Memory B cell (primary cell): ENCODE measurements at regions not wholly inside any gene's neighbourhood (a gene's known extent, or its start where the extent isn't known, plus 50 kb on each side); places are given as distances from the start of the nearest gene placed in this dataset.

Experiments
- ATAC-seq: fragments of 150-1000 bp; cut with Tn5 transposase; 2 replicates; pipeline ENCODE4 v1.10.0; 2021; ENCODE audit warnings: low read depth, mild to moderate bottlenecking, moderate library complexity
- DNase-seq, 2 donors: peaks; one replicate each; pipeline ENCODE4 v3.0.0; 2022; ENCODE audit warnings: low spot score in 2 of 2
- H3K27ac Mint-ChIP-seq: one replicate; pipeline ENCODE4 v1.8.0; 2022; ENCODE audit warnings: mild to moderate bottlenecking, moderate library complexity, mixed read lengths
- H3K27me3 Mint-ChIP-seq: one replicate; pipeline ENCODE4 v1.8.0; 2022; ENCODE audit warnings: mixed read lengths
- H3K36me3 Mint-ChIP-seq: one replicate; pipeline ENCODE4 v1.8.0; 2022; ENCODE audit warnings: mild to moderate bottlenecking, mixed read lengths
- H3K4me1 Mint-ChIP-seq: one replicate; pipeline ENCODE4 v1.8.0; 2022; ENCODE audit warnings: mixed read lengths
- H3K4me3 Mint-ChIP-seq: one replicate; pipeline ENCODE4 v1.8.0; 2022; ENCODE audit warnings: mild to moderate bottlenecking, moderate library complexity, mixed read lengths
- H3K9me3 Mint-ChIP-seq: one replicate; pipeline ENCODE4 v1.8.0; 2022; ENCODE audit warnings: mixed read lengths

DNA sequence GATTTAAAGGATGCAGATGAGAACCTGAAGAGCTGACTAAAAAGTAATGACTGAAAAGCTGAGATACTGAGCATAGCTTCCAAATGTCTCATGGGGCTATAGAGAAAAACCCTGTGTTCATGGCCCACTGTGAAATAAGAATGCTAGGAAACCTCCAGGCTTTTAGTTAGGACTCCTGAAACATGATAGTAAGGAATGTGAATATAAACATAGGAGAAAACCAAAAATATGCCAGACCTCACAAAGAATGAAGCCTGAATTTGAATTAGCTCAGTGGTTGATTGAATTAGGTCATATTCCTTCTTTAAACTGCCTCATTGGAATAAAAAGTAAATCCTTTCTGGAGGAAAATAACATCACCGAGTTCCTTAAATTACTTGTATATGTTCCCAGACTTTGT, 194.5 kb upstream of the NXPH2 start:
- H3K9me3 Mint-ChIP-seq = peaks cover 3% of the 10 kb centered on the region
- no peaks in the 10 kb centered on the region for H3K36me3 Mint-ChIP-seq
- DNase-seq = no peak
- H3K4me3 Mint-ChIP-seq = no peak overlapping the region
- no peaks in the 10 kb centered on the region for H3K27me3 Mint-ChIP-seq
- ATAC-seq = no peak
- H3K27ac Mint-ChIP-seq = no peak overlapping the region
- no peaks in the 10 kb centered on the region for H3K4me1 Mint-ChIP-seq

- Mint-ChIP-seq H3K9me3 (peaks cover 3% of the 10 kb centered on the region), H3K27me3 (no peaks in the 10 kb centered on the region), H3K36me3 (no peaks in the 10 kb centered on the region), H3K27ac (no peak overlapping the region), H3K4me1 (no peaks in the 10 kb centered on the region), H3K4me3 (no peak overlapping the region)
- ATAC-seq = no peak
- no peak for DNase-seq
Observed at GRCh38 chr2:138964418-138964817, 184.2 kb upstream of the NXPH2 start.

DNA sequence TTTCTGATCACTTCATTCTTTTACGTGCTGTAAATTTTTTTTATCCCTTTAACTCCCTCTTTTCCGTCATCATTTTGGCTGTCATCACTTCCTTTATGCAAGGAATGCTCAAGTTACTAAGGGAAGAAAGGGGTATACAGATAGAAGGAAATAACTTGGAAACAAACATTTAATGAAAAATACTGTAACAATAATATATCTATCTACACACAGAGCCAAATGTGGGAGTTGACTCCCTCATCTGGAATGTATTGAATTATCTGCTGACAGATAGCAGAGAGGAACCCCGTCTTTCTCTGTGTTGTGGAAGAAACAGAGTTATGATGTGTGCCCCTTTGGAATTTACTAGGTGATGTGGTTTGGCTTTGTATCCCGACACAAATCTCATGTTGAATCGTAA, 182.5 kb upstream of the NXPH2 start:
- no peaks in the 10 kb centered on the region for H3K36me3 Mint-ChIP-seq
- DNase-seq (no peak), ATAC-seq (no peak)
- H3K27me3 Mint-ChIP-seq = no peaks in the 10 kb centered on the region
- H3K4me3 Mint-ChIP-seq = no peak overlapping the region
- H3K9me3 Mint-ChIP-seq = peaks cover 6% of the 10 kb centered on the region
- no peak overlapping the region for H3K27ac Mint-ChIP-seq
- no peaks in the 10 kb centered on the region for H3K4me1 Mint-ChIP-seq

GRCh38 chr2:138960191-138960590, 180.0 kb upstream of the NXPH2 start:
- Mint-ChIP-seq H3K4me3 (no peak overlapping the region), H3K9me3 (peaks cover 5% of the 10 kb centered on the region), H3K27me3 (no peaks in the 10 kb centered on the region), H3K36me3 (no peaks in the 10 kb centered on the region), H3K4me1 (no peaks in the 10 kb centered on the region), H3K27ac (no peak overlapping the region)
- DNase-seq (no peak), ATAC-seq (no peak)

GRCh38 chr2:138959031-138959430, 178.8 kb upstream of the NXPH2 start:
- ATAC-seq (no peak), DNase-seq (no peak)
- Mint-ChIP-seq H3K4me3 (no peak overlapping the region), H3K27me3 (no peaks in the 10 kb centered on the region), H3K9me3 (peaks cover 5% of the 10 kb centered on the region), H3K27ac (no peak overlapping the region), H3K4me1 (no peaks in the 10 kb centered on the region), H3K36me3 (no peaks in the 10 kb centered on the region)

DNA sequence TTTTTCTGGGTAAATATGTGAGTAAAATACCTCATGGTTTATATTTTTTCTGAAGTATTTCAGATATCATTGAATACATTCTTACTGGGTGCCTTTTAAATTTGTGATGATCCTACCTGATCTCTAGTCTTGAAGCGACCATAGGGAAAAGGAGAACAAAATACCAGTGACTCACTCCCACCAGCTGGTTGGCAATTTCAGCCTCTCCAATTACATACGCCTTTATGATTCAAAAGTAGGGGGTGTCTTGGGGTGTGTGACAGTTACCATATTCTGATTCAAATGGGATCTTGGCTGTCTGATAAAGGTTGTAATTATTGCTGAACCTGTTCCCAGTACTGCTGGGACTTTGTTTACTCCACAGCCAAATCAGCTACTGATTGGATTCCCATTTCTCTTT, 175.9 kb upstream of the NXPH2 start:
- DNase-seq (no peak), ATAC-seq (no peak)
- Mint-ChIP-seq H3K4me1 (no peaks in the 10 kb centered on the region), H3K36me3 (no peaks in the 10 kb centered on the region), H3K9me3 (peaks cover 8% of the 10 kb centered on the region), H3K4me3 (no peak overlapping the region), H3K27me3 (no peaks in the 10 kb centered on the region), H3K27ac (no peak overlapping the region)

DNA sequence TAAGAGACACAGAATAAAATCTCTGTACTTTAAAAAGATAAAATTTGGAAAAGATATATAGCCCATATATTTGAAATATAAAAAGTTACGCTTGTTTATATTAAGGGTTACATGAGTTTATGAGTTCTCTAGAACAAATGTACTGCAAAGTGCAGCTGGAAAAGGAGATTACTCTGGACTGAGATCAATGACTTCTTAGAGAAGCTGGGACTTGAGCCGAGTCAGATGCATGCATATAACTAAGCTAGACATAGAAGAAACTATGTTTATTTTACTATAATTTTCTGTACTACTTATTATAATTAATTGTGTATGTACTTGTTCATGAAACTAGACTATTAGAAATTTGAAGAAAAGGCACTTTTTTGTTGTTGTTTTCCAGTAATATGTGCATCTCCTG, 170.3 kb upstream of the NXPH2 start:
- DNase-seq = no peak
- H3K4me1 Mint-ChIP-seq = no peaks in the 10 kb centered on the region
- peaks cover 5% of the 10 kb centered on the region for H3K9me3 Mint-ChIP-seq
- ATAC-seq = no peak
- H3K4me3 Mint-ChIP-seq = no peak overlapping the region
- no peaks in the 10 kb centered on the region for H3K27me3 Mint-ChIP-seq
- no peaks in the 10 kb centered on the region for H3K36me3 Mint-ChIP-seq
- H3K27ac Mint-ChIP-seq = no peak overlapping the region

GRCh38 chr2:138949517-138949916, 169.3 kb upstream of the NXPH2 start:
- H3K4me1 Mint-ChIP-seq = no peaks in the 10 kb centered on the region

DNA sequence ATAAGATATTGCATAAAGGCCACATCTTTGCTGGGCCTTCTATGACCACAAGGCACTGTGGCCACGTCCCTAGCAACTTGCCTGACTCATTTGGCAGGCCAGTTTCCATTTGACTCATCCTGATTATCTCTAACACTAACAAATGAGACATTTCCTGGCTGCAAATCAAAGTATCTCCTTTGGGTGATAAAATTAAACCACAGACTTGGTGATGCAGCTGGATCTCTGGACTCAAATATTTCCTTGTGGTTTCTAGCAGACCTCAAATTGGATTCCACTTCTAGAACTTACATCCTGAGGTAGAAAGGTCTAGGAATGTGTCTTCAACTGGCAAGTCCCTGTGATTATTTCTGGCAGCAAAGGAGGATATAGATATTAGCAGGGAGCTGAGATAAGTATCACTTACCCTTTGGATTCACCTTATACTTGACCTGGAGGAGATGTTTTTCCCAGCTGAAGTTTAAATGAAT, 167.9 kb upstream of the NXPH2 start:
- no peak overlapping the region for H3K27ac Mint-ChIP-seq
- DNase-seq = no peak
- H3K27me3 Mint-ChIP-seq = no peaks in the 10 kb centered on the region
- no peaks in the 10 kb centered on the region for H3K36me3 Mint-ChIP-seq
- no peaks in the 10 kb centered on the region for H3K4me1 Mint-ChIP-seq
- no peak for ATAC-seq
- H3K9me3 Mint-ChIP-seq = peaks cover 7% of the 10 kb centered on the region
- no peak overlapping the region for H3K4me3 Mint-ChIP-seq

More at GRCh38 chr2:138949517-138949916, 169.3 kb upstream of the NXPH2 start:
- Mint-ChIP-seq H3K27me3 (no peaks in the 10 kb centered on the region), H3K4me3 (no peak overlapping the region), H3K36me3 (no peaks in the 10 kb centered on the region), H3K27ac (no peak overlapping the region), H3K9me3 (peaks cover 6% of the 10 kb centered on the region)
- ATAC-seq = no peak
- DNase-seq = no peak

GRCh38 chr2:138943470-138943869, 163.3 kb upstream of the NXPH2 start:
- DNase-seq (no peak), ATAC-seq (no peak)
- H3K27ac Mint-ChIP-seq = no peak overlapping the region
- no peaks in the 10 kb centered on the region for H3K36me3 Mint-ChIP-seq
- H3K9me3 Mint-ChIP-seq = peaks cover 7% of the 10 kb centered on the region
- no peak overlapping the region for H3K4me3 Mint-ChIP-seq
- H3K27me3 Mint-ChIP-seq = no peaks in the 10 kb centered on the region
- no peaks in the 10 kb centered on the region for H3K4me1 Mint-ChIP-seq

- Mint-ChIP-seq H3K27me3 (no peaks in the 10 kb centered on the region), H3K36me3 (no peaks in the 10 kb centered on the region), H3K4me3 (no peak overlapping the region), H3K4me1 (no peaks in the 10 kb centered on the region), H3K9me3 (peaks cover 10% of the 10 kb centered on the region), H3K27ac (no peak overlapping the region)
- no peak for ATAC-seq
- no peak for DNase-seq
Observed at GRCh38 chr2:138942466-138942865, 162.3 kb upstream of the NXPH2 start.

DNA sequence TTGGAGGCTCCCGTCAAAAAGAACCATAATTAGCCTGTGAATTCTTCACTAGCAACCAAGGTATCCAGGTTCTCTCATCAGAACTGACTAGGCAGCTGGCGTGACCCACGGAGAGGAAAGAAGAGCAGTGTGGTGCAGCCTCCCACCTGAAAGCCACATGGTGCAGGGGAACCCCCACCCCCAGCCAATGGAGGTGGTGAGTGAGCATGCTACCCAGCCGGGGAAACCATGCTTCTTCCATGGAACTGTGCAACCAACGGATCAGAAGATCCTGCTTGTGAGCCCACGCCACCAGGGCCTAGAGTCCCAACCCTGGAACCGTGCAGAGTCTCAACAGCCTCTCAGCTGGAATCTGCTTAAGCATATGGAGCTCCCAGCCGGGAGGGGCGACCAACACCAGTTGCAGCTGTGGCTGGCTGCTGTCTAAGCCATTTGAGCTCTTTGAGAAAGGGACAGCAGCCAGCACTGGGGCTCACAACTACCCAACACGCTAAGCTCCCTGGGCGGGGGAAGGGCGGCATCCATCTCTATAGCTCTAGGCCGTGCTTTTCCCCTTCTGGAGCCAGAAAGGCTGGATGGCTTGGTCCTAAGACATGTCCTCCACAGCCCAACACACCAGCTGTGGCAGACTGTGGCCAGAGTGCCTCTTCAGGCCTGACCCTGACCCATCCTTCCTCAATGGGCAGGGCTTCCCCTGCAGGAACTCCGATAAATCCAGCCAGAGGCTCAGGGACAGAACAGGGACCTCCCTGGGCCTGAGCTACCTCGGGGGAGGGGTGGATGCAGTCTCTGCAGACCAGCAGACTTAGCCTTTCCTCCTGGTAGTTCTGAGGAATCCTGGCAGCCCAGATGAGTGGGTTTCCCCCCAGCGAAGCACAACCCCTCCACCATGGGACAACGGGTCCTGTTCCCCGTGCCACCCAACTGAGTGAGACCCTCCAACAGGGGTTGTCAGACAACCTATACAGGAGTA, 151.4 kb upstream of the NXPH2 start:
- H3K36me3 Mint-ChIP-seq = no peaks in the 10 kb centered on the region
- no peaks in the 10 kb centered on the region for H3K4me1 Mint-ChIP-seq
- no peaks in the 10 kb centered on the region for H3K27me3 Mint-ChIP-seq
- H3K4me3 Mint-ChIP-seq = no peak overlapping the region
- no peak for ATAC-seq
- DNase-seq = no peak
- H3K27ac Mint-ChIP-seq = no peak overlapping the region
- H3K9me3 Mint-ChIP-seq = peaks cover 3% of the 10 kb centered on the region

GRCh38 chr2:138930571-138930970, 150.4 kb upstream of the NXPH2 start:
- H3K9me3 Mint-ChIP-seq = peaks cover 3% of the 10 kb centered on the region
- no peaks in the 10 kb centered on the region for H3K27me3 Mint-ChIP-seq
- H3K4me1 Mint-ChIP-seq = no peaks in the 10 kb centered on the region
- ATAC-seq (no peak), DNase-seq (no peak)
- H3K4me3 Mint-ChIP-seq = no peak overlapping the region
- H3K27ac Mint-ChIP-seq = no peak overlapping the region
- no peaks in the 10 kb centered on the region for H3K36me3 Mint-ChIP-seq

GRCh38 chr2:138928374-138929021, 148.3 kb upstream of the NXPH2 start:
- Mint-ChIP-seq H3K27me3 (no peaks in the 10 kb centered on the region), H3K36me3 (no peaks in the 10 kb centered on the region), H3K9me3 (peaks cover 3% of the 10 kb centered on the region), H3K27ac (no peak overlapping the region), H3K4me3 (no peak overlapping the region), H3K4me1 (no peaks in the 10 kb centered on the region)
- ATAC-seq (no peak), DNase-seq (no peak)
